Endothelial cell of umbilical vein (primary cell): ENCODE measurements at regions not wholly inside any gene's neighbourhood (a gene's known extent, or its start where the extent isn't known, plus 50 kb on each side); places are given as distances from the start of the nearest gene placed in this dataset.

Experiments
- BruUV-seq: library from RNA; stranded (reverse); fragments of 400-500 nt; replicated peaks from 2 replicates; lab custom pipeline; 2021; lab: Mats Ljungman, UMichigan
- CTCF ChIA-PET: fragments of 300-600, 350-600 bp; sonication (Branson Sonifier 250); formaldehyde crosslinking; loops from one replicate; lab custom pipeline; 2021; ENCODE audit warnings: antibody characterized with exemption, inconsistent platforms; lab: Charles Lee
- POLR2A ChIA-PET: fragments of 300-600, 350-600 bp; sonication (Branson Sonifier 250); formaldehyde crosslinking; loops from one replicate; lab custom pipeline; 2021; ENCODE audit warnings: antibody characterized with exemption, inconsistent platforms; lab: Charles Lee
- DNase-seq: peaks from one replicate; pipeline ENCODE4 v3.0.0-alpha.2; 2011; ENCODE audit warnings: low read depth, low spot score
- FAIRE-seq: peaks from 2 replicates; lab custom pipeline; 2011; peaks lifted over from hg19 to GRCh38; lab: Jason Lieb, UNC
- H2AFZ ChIP-seq: 2 replicates; pipeline ENCODE4 v1.6.0; 2012; ENCODE audit warnings: low read depth, low read length, control low read depth, inconsistent platforms
- H3K27ac ChIP-seq: 2 replicates; pipeline ENCODE4 v1.5.1; 2011; ENCODE audit warnings: low read depth, mild to moderate bottlenecking, control low read depth, low read length, moderate library complexity; ENCODE audit not compliant: insufficient read depth
- H3K27me3 ChIP-seq, 2 experiments: 2 replicates each; pipeline versions ENCODE4 v1.6.0 to v1.6.1; 2011; ENCODE audit warnings: low read length in 2 of 2, mixed read lengths in 1 of 2; ENCODE audit not compliant: control insufficient read depth in 2 of 2, insufficient read depth in 2 of 2
- H3K36me3 ChIP-seq, 2 experiments: 2 replicates in 1 of 2; 3 replicates in 1 of 2; pipeline ENCODE4 v1.5.1; 2011; ENCODE audit warnings: low read length in 2 of 2, mild to moderate bottlenecking in 1 of 2, moderate library complexity in 1 of 2; ENCODE audit not compliant: control insufficient read depth in 2 of 2, insufficient read depth in 2 of 2; ENCODE audit errors: extremely low read depth in 1 of 2
- H3K4me1 ChIP-seq: 3 replicates; pipeline ENCODE4 v1.5.1; 2011; ENCODE audit warnings: mild to moderate bottlenecking, low read length; ENCODE audit not compliant: control insufficient read depth, insufficient read depth; ENCODE audit errors: extremely low read depth
- H3K4me2 ChIP-seq: 2 replicates; pipeline ENCODE4 v1.6.1; 2011; ENCODE audit warnings: low read length, control low read depth, mixed read lengths; ENCODE audit not compliant: insufficient read depth
- H3K4me3 ChIP-seq, 3 experiments: fragments of 200-600 bp in 1 of 3; sonication (generic), shearing (Covaris generic) in 1 of 3; replicated peaks in 1 of 3; 2 replicates each; pipeline ENCODE4 v1.5.1; 2011 to 2016; ENCODE audit warnings: control low read depth in 3 of 3, low read length in 3 of 3, mild to moderate bottlenecking in 2 of 3, inconsistent platforms in 1 of 3, low read depth in 1 of 3, moderate library complexity in 1 of 3; ENCODE audit not compliant: insufficient read depth in 1 of 3
- H3K79me2 ChIP-seq: 2 replicates; pipeline ENCODE4 v1.6.0; 2012; ENCODE audit warnings: low read length, inconsistent platforms; ENCODE audit not compliant: control insufficient read depth, insufficient read depth
- H3K9ac ChIP-seq: replicated peaks from 2 replicates; pipeline ENCODE3; 2011; ENCODE audit warnings: low read length, control low read depth; ENCODE audit not compliant: insufficient read depth; ENCODE audit errors: extremely low read depth
- H3K9me1 ChIP-seq: replicated peaks from 3 replicates; pipeline ENCODE4 v1.6.0; 2011; ENCODE audit warnings: mild to moderate bottlenecking, low read length; ENCODE audit not compliant: control insufficient read depth, insufficient read depth; ENCODE audit errors: extremely low read depth
- H3K9me3 ChIP-seq: replicated peaks from 2 replicates; pipeline ENCODE4 v1.5.1; 2012; ENCODE audit warnings: low read length, inconsistent platforms; ENCODE audit not compliant: control insufficient read depth, insufficient read depth
- H4K20me1 ChIP-seq: replicated peaks from 2 replicates; pipeline ENCODE3; 2011; ENCODE audit warnings: mild to moderate bottlenecking, low read length; ENCODE audit not compliant: control insufficient read depth, insufficient read depth; ENCODE audit errors: extremely low read depth
- CTCF ChIP-seq, 2 donors: IDR thresholded peaks; 1 replicate in 1 of 2; 2 replicates in 1 of 2; pipeline ENCODE4 v1.5.1; 2011; ENCODE audit warnings: low read length in 2 of 2, mild to moderate bottlenecking in 2 of 2, moderate library complexity in 2 of 2, control low read depth in 1 of 2, inconsistent platforms in 1 of 2, low read depth in 1 of 2; ENCODE audit not compliant: insufficient read depth in 1 of 2; ENCODE audit errors: extremely low read depth in 1 of 2
- EZH2 ChIP-seq: IDR thresholded peaks from 2 replicates; pipeline ENCODE4 v1.6.1; 2012; ENCODE audit warnings: borderline replicate concordance, low read depth, mild to moderate bottlenecking, moderate library complexity, low read length, inconsistent platforms; ENCODE audit not compliant: severe bottlenecking
- FOS ChIP-seq: IDR thresholded peaks from 2 replicates; pipeline ENCODE4 v1.6.1; 2011; ENCODE audit warnings: mild to moderate bottlenecking, low read length, moderate library complexity, borderline replicate concordance; ENCODE audit not compliant: insufficient read depth
- GATA2 ChIP-seq: IDR thresholded peaks from 2 replicates; pipeline ENCODE4 v1.7.0; 2011; ENCODE audit warnings: low read depth, mild to moderate bottlenecking, moderate library complexity, mixed read lengths, low read length; ENCODE audit not compliant: insufficient read length, insufficient read depth
- JUN ChIP-seq: IDR thresholded peaks from 2 replicates; pipeline ENCODE4 v1.6.1; 2011; ENCODE audit warnings: borderline replicate concordance, low read depth; ENCODE audit not compliant: insufficient read length, insufficient read depth
- MAX ChIP-seq: IDR thresholded peaks from 2 replicates; pipeline ENCODE4 v1.6.1; 2011; ENCODE audit not compliant: insufficient read depth, insufficient read length
- MYC ChIP-seq: IDR thresholded peaks from one replicate; pipeline ENCODE4 v1.6.1; 2011; ENCODE audit warnings: mild to moderate bottlenecking, low read depth, low read length
- POLR2A ChIP-seq: IDR thresholded peaks from 2 replicates; pipeline ENCODE4 v1.6.1; 2012; ENCODE audit warnings: low read depth, mild to moderate bottlenecking, control low read depth, low read length
- POLR2AphosphoS5 ChIP-seq: IDR thresholded peaks from 2 replicates; pipeline ENCODE4 v1.6.1; 2012; ENCODE audit warnings: low read depth, mild to moderate bottlenecking, control low read depth, low read length, moderate library complexity; ENCODE audit not compliant: insufficient read depth
- dilution Hi-C: fragments of 300-500 bp; cut with MboI; formaldehyde crosslinking; loops from one replicate; pipeline ENCODE4 v1.15.0; 2019; ENCODE audit warnings: low sequenced_read_pairs; ENCODE audit not compliant: extremely low pct_ligation_motif_present
- intact Hi-C: fragments of 100-400 bp; cut with micrococcal nuclease; formaldehyde crosslinking; loops from one replicate; pipeline ENCODE4 v1.10.0; 2022

GRCh38 chr22:49207008-49208003 lies 620.4 kb downstream of the BRD1 start:
- DNase-seq (no peak), FAIRE-seq (no peak)
- TF ChIP-seq CTCF (IDR thresholded peaks at IDR 0.05; ENCODE audit: extremely low read depth in 1 of 2, insufficient read depth in 1 of 2, low read depth in 1 of 2, low read length in 2 of 2) (no peak), JUN (no peak), GATA2 (no peak), POLR2AphosphoS5 (no peak), FOS (no peak), EZH2 (no peak), MYC (no peak), MAX (no peak), POLR2A (no peak)
- Histone ChIP-seq H4K20me1 (no peaks in the 10 kb centered on the region), H3K4me2 (no peak overlapping the region), H3K9me3 (peaks cover 15% of the 10 kb centered on the region), H3K4me3 (no peak overlapping the region), H3K9me1 (no peaks in the 10 kb centered on the region), H2AFZ (no peak overlapping the region), H3K79me2 (no peaks in the 10 kb centered on the region), H3K27me3 (no peaks in the 10 kb centered on the region), H3K9ac (no peak overlapping the region), H3K36me3 (no peaks in the 10 kb centered on the region), H3K27ac (no peak overlapping the region), H3K4me1 (no peaks in the 10 kb centered on the region)
- dilution Hi-C loops (no loop called here), intact Hi-C loops (no loop called here)
- no TSS peak for BruUV-seq
- POLR2A ChIA-PET = no interaction called here
- CTCF ChIA-PET = no interaction called here
